ENCODE measurements at regions not wholly inside any gene's neighbourhood (a gene's known extent, or its start where the extent isn't known, plus 50 kb on each side); places are given as distances from the start of the nearest gene placed in this dataset.

GRCh38 chr11:96894587-96894986, 504.8 kb downstream of the JRKL start:
- Histone ChIP-seq H3K36me3 (no peaks in the 10 kb centered on the region), H3K27me3 (no peaks in the 10 kb centered on the region), H3K4me3 (no peak overlapping the region), H3K27ac (no peak overlapping the region), H3K9me3 (no peaks in the 10 kb centered on the region), H3K4me1 (no peaks in the 10 kb centered on the region)
- ATAC-seq, result no peak
- no peak for DNase-seq
- TF ChIP-seq POLR2A (IDR thresholded peaks at IDR 0.05), result no peak
- no peak for TF ChIP-seq CTCF (IDR thresholded peaks at IDR 0.05 in 4 of 5, conservative IDR thresholded peaks at IDR 0.05 in 1 of 5)
- intact Hi-C loops (cut with DNase I; ENCODE audit: low total_unique reads), result no loop called here
- in situ Hi-C loops (cut with MboI; ENCODE audit: low sequenced_read_pairs in 4 of 4), result no loop called here

GRCh38 chr11:96899971-96900370, 510.2 kb downstream of the JRKL start:
- TF ChIP-seq CTCF (IDR thresholded peaks at IDR 0.05 in 4 of 5, conservative IDR thresholded peaks at IDR 0.05 in 1 of 5) (no peak), POLR2A (IDR thresholded peaks at IDR 0.05) (no peak)
- intact Hi-C loops (cut with DNase I; ENCODE audit: low total_unique reads) (no loop called here), in situ Hi-C loops (cut with MboI; ENCODE audit: low sequenced_read_pairs in 4 of 4) (no loop called here)
- peaks cover 0 to 2% of the 10 kb centered on the region in 2 donors for H3K4me1 ChIP-seq
- no peaks in the 10 kb centered on the region for H3K27me3 ChIP-seq
- no peaks in the 10 kb centered on the region for H3K9me3 ChIP-seq
- ATAC-seq (no peak), DNase-seq (no peak)
- no peaks in the 10 kb centered on the region for H3K36me3 ChIP-seq
- H3K27ac ChIP-seq, result no peak overlapping the region
- no peak overlapping the region for H3K4me3 ChIP-seq

DNA sequence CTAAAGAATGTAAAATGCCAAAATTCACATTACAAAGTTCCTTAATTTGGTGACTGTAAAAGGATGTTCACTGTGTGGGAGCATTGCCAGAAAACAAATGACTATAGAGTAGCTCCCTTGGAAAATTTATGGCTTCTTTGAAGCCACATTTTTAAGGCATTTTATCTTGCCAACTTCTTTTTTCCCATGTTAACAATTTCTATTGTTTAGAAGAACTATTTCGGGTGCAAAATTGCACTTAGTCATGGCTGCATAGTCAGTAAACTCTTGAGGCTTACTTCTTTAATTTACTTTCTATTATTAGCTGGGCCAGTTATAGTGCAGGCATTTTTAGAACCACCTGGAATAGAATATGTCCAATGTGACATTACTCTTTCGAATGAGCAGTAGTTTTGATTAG, 515.3 kb downstream of the JRKL start:
- H3K27ac ChIP-seq, result no peak overlapping the region
- intact Hi-C loops (cut with DNase I; ENCODE audit: low total_unique reads), result no loop called here
- no peaks in the 10 kb centered on the region for H3K36me3 ChIP-seq
- DNase-seq (no peak), ATAC-seq (peak; percentile 53 to 54)
- in situ Hi-C loops (cut with MboI; ENCODE audit: low sequenced_read_pairs in 4 of 4), result no loop called here
- no peak for TF ChIP-seq CTCF (IDR thresholded peaks at IDR 0.05 in 4 of 5, conservative IDR thresholded peaks at IDR 0.05 in 1 of 5)
- no peak overlapping the region for H3K4me3 ChIP-seq
- H3K27me3 ChIP-seq, result no peaks in the 10 kb centered on the region
- H3K4me1 ChIP-seq, result peaks cover 9 to 19% of the 10 kb centered on the region in 2 donors
- H3K9me3 ChIP-seq, result no peaks in the 10 kb centered on the region

DNA sequence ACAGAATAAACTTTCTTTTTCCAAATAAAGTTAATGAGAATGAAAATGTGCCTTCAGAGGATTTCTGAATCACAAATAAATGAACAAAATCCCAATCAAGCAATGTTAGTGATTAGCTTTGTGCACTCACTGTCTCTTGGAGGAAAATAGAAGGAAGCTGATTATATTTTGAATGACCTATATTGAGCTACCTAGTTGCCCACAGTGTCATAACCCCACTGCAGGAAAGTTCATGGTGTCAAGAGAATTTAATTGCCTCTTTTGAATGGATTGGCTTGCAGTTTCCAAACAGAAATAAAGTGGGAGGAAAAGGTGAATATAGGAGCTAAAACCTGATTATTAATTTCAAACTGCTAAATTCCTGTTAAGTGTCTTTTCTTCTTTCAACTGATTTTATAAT, 515.9 kb downstream of the JRKL start:
- Histone ChIP-seq H3K4me3 (no peak overlapping the region), H3K27me3 (no peaks in the 10 kb centered on the region), H3K9me3 (no peaks in the 10 kb centered on the region), H3K36me3 (no peaks in the 10 kb centered on the region), H3K4me1 (peaks cover 9 to 19% of the 10 kb centered on the region in 2 donors), H3K27ac (no peak overlapping the region)
- DNase-seq, result no peak
- no peak for ATAC-seq
- in situ Hi-C loops (cut with MboI; ENCODE audit: low sequenced_read_pairs in 4 of 4) (no loop called here), intact Hi-C loops (cut with DNase I; ENCODE audit: low total_unique reads) (no loop called here)
- TF ChIP-seq CTCF (IDR thresholded peaks at IDR 0.05 in 4 of 5, conservative IDR thresholded peaks at IDR 0.05 in 1 of 5) (no peak), POLR2A (IDR thresholded peaks at IDR 0.05) (no peak)

- no peaks in the 10 kb centered on the region for H3K36me3 ChIP-seq
- in situ Hi-C loops (cut with MboI; ENCODE audit: low sequenced_read_pairs in 4 of 4), result no loop called here
- intact Hi-C loops (cut with DNase I; ENCODE audit: low total_unique reads), result no loop called here
- H3K4me3 ChIP-seq, result no peak overlapping the region
- H3K27ac ChIP-seq, result no peak overlapping the region
- no peaks in the 10 kb centered on the region for H3K27me3 ChIP-seq
- TF ChIP-seq POLR2A (IDR thresholded peaks at IDR 0.05) (no peak), CTCF (IDR thresholded peaks at IDR 0.05 in 4 of 5, conservative IDR thresholded peaks at IDR 0.05 in 1 of 5) (no peak)
- H3K4me1 ChIP-seq, result peaks cover 9 to 19% of the 10 kb centered on the region in 2 donors
- no peak for DNase-seq
- ATAC-seq, result no peak
- no peaks in the 10 kb centered on the region for H3K9me3 ChIP-seq
These were observed 516.7 kb downstream of the JRKL start for GRCh38 chr11:96906476-96906875.

Measured in gastrocnemius medialis (tissue), 4 donors.